Upper lobe of left lung (tissue), 6 donors: ENCODE measurements at regions not wholly inside any gene's neighbourhood (a gene's known extent, or its start where the extent isn't known, plus 50 kb on each side); places are given as distances from the start of the nearest gene placed in this dataset.

ENCODE experiments used
- ATAC-seq, 2 donors: fragments of 200-7000 bp; cut with Tn5 transposase; one replicate each; pipeline ENCODE4 v1.9.1; 2022; ENCODE audit warnings: mild to moderate bottlenecking in 2 of 2, moderate library complexity in 2 of 2; ENCODE audit not compliant: low FRiP score in 2 of 2
- DNase-seq, 2 donors: peaks; one replicate each; pipeline ENCODE4 v3.0.0-alpha.2; 2019 to 2020
- H3K27ac ChIP-seq, 4 donors: fragments of 200-600 bp; sonication (generic); one replicate each; pipeline ENCODE4 v1.5.1; 2016 to 2019
- H3K27me3 ChIP-seq, 4 donors: fragments of 200-600 bp; sonication (generic); one replicate each; pipeline ENCODE4 v1.5.1; 2017 to 2019
- H3K36me3 ChIP-seq, 4 donors: fragments of 200-600 bp; sonication (generic); one replicate each; pipeline ENCODE4 v1.5.1; 2016 to 2019
- H3K4me1 ChIP-seq, 4 donors: fragments of 200-600 bp; sonication (generic); one replicate each; pipeline ENCODE4 v1.5.1; 2018 to 2019
- H3K4me3 ChIP-seq, 4 donors: fragments of 200-600 bp; sonication (generic); one replicate each; pipeline ENCODE4 v1.5.1; 2017 to 2019; ENCODE audit warnings: mild to moderate bottlenecking in 2 of 4, moderate library complexity in 1 of 4
- H3K9me3 ChIP-seq, 4 donors: fragments of 200-600 bp; sonication (generic); one replicate each; pipeline ENCODE4 v1.5.1; 2018 to 2019
- EP300 ChIP-seq, 4 donors: sonication (generic); formaldehyde crosslinking; IDR thresholded peaks; one replicate each; pipeline ENCODE4 v1.5.1; 2017; ENCODE audit warnings: antibody characterized with exemption in 4 of 4, control low read depth in 2 of 4
- POLR2A ChIP-seq, 4 donors: fragments of 450-650 bp; IDR thresholded peaks; one replicate each; pipeline ENCODE4 v1.5.1; 2016 to 2017; ENCODE audit warnings: antibody characterized with exemption in 4 of 4, mild to moderate bottlenecking in 2 of 4
- POLR2AphosphoS5 ChIP-seq, 2 donors: sonication (generic); formaldehyde crosslinking; IDR thresholded peaks; one replicate each; pipeline ENCODE4 v1.5.1; 2017; ENCODE audit warnings: antibody characterized with exemption in 2 of 2
- WGBS, 2 donors: methylation state at CpG; one replicate each; pipeline ENCODE4 v1.1.5; 2017 to 2018; 5-methylcytosine and 5-hydroxymethylcytosine counted together
- TF ChIP-seq, protein P1 (sequence below), 6 experiments: fragments of 450-650 bp in 4 of 6; fragments of 200-600 bp in 2 of 6; sonication (generic) in 2 of 6; IDR thresholded peaks; one replicate each; pipeline ENCODE4 v1.5.1; 2016 to 2019; ENCODE audit warnings: antibody characterized with exemption in 6 of 6
- donor health status: DM: no; HTN: no; CAD: no; lungs with moderate emphysema.
- donor health status: DM: no; HTN: yes; CAD: no; lungs with severe emphysema.

DNA sequence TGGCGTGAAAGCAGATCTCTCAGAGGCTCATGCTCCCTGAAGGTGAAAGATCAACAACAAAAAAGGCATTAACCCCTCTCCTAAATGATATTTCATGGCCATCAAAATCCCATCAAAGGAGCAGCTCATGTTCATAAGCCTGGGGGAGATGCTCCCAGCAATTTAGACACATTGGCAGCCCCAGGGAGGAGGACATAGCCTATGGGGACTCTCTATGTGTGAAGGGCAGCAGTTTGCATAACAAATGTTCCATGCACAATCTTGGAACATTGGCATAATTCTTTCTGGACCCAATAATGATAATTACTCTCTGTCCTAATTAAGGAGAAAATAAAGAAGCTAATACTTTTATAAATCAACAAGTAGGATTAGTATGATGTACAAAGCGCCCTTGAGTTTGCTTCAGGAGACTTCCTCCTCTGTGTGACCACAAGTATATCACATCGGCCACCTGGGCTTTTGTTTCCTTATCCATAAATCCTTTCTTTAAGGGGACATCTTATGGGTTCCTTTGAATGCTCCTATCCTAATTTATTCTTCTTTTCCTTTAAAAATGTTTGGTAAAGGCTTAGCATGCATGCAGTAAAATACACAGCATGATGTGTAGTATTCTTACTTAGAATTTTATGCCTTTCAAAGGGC is 161.9 kb upstream of the PLEKHG7 start:
- H3K9me3 ChIP-seq: no peaks in the 10 kb centered on the region
- DNase-seq (no peak), ATAC-seq (no peak)
- peaks cover 23 to 28% (median 25%) of the 10 kb centered on the region in 4 donors for H3K4me1 ChIP-seq
- H3K36me3 ChIP-seq: no peaks in the 10 kb centered on the region
- H3K27ac ChIP-seq: peak overlapping the region in 1 of 4 donors; percentile 9
- H3K4me3 ChIP-seq: no peak overlapping the region
- no peaks in the 10 kb centered on the region for H3K27me3 ChIP-seq
- no peak for TF ChIP-seq POLR2A (IDR thresholded peaks at IDR 0.05)
- TF ChIP-seq, protein P1, sequence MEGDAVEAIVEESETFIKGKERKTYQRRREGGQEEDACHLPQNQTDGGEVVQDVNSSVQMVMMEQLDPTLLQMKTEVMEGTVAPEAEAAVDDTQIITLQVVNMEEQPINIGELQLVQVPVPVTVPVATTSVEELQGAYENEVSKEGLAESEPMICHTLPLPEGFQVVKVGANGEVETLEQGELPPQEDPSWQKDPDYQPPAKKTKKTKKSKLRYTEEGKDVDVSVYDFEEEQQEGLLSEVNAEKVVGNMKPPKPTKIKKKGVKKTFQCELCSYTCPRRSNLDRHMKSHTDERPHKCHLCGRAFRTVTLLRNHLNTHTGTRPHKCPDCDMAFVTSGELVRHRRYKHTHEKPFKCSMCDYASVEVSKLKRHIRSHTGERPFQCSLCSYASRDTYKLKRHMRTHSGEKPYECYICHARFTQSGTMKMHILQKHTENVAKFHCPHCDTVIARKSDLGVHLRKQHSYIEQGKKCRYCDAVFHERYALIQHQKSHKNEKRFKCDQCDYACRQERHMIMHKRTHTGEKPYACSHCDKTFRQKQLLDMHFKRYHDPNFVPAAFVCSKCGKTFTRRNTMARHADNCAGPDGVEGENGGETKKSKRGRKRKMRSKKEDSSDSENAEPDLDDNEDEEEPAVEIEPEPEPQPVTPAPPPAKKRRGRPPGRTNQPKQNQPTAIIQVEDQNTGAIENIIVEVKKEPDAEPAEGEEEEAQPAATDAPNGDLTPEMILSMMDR (IDR thresholded peaks at IDR 0.05): no peak
- 75 to 82% methylated on average over 3 of the region's 3 CpGs for WGBS, 2 donors

GRCh38 chr12:92539976-92540781 is 162.6 kb upstream of the PLEKHG7 start:
- peak in 1 of 2 donors; percentile 15 for DNase-seq
- TF ChIP-seq, protein P1 (IDR thresholded peaks at IDR 0.05): no peak
- TF ChIP-seq POLR2AphosphoS5 (IDR thresholded peaks at IDR 0.05): no peak
- no peak for TF ChIP-seq POLR2A (IDR thresholded peaks at IDR 0.05)
- TF ChIP-seq EP300 (IDR thresholded peaks at IDR 0.05): no peak
- no peak overlapping the region for H3K4me3 ChIP-seq
- peak in 1 of 2 donors; percentile 15 for ATAC-seq
- 71 to 73% methylated on average over 12 of the region's 12 CpGs for WGBS, 2 donors
- H3K36me3 ChIP-seq: no peaks in the 10 kb centered on the region
- H3K4me1 ChIP-seq: peaks cover 23 to 28% (median 25%) of the 10 kb centered on the region in 4 donors
- no peaks in the 10 kb centered on the region for H3K27me3 ChIP-seq
- no peaks in the 10 kb centered on the region for H3K9me3 ChIP-seq
- H3K27ac ChIP-seq: peak overlapping the region in 2 of 4 donors; percentile 2 to 9

DNA sequence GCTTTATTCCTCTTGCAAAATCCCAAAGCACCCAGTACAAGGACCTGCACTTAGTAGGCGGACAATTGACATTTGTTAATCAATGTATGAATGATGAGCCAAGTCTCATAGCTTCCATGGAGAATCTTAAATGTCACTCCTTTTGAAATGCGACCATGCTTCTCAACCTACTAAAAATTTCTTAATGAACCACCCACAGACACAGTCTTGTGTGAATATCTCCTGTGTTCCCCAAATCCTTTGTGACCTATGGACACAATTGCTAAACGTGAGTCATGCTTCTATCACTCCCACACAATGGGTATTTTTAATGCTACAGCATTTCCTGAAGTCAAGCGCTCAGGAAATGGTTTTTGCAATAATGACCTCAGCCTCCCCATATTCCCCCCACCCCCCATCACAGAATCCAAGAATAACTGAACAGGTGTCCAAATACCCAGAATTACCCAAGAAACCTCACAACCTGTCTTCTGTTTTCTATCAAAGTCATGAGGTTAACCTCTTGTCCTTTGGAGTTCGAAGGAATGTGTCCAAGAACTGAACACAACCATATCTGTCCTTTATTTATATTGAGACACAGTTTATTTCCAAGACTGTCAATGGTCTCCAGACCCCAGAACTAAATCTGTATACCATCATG is 163.6 kb upstream of the PLEKHG7 start:
- ATAC-seq (peak in 1 of 2 donors; percentile 74), DNase-seq (no peak)
- 35 to 51% methylated on average over 5 of the region's 5 CpGs for WGBS, 2 donors
- H3K9me3 ChIP-seq: no peaks in the 10 kb centered on the region
- no peak overlapping the region for H3K4me3 ChIP-seq
- peak overlapping the region in 1 of 4 donors; percentile 39 for H3K27ac ChIP-seq
- H3K36me3 ChIP-seq: no peaks in the 10 kb centered on the region
- peaks cover 23 to 28% (median 25%) of the 10 kb centered on the region in 4 donors for H3K4me1 ChIP-seq
- TF ChIP-seq POLR2A (IDR thresholded peaks at IDR 0.05): peak in 1 of 4 donors; percentile 18
- peak in 1 of 4 donors; percentile 80 for TF ChIP-seq EP300 (IDR thresholded peaks at IDR 0.05)
- peak in 1 of 2 donors; percentile 75 for TF ChIP-seq POLR2AphosphoS5 (IDR thresholded peaks at IDR 0.05)
- TF ChIP-seq, protein P1 (IDR thresholded peaks at IDR 0.05): no peak
- no peaks in the 10 kb centered on the region for H3K27me3 ChIP-seq

DNA sequence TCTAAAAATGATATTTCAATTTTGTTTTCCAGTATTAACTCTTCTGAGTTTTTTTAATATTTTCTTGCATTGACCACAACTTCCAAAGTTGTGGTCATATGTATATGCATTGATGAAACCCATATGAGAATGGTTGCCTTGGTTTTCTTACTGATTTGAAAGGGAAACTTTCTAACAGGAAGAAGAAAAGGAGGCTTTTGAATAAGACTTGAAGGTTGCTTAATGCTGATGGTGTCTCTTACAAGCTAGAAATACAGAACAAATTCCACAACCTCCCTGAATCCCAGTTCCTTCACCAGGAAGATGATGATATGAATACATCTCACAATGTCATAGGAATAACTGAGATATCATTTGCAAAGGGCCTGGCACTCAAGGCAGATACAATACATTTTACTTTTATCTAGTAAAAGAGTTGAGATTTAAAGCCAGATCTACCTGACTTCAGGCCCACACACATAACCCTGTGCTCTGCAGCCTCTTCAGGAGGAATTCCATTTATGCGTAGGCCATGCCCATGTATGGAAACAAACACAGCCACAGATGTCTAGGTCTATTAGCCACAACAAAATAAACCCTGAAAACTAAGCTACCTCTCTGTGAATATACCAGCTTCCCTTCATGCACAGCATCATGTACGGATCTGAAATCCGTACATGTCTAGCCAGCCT is 165.4 kb upstream of the PLEKHG7 start:
- H3K9me3 ChIP-seq: no peaks in the 10 kb centered on the region

More for the DNA sequence above, 165.4 kb upstream of the PLEKHG7 start:
- H3K36me3 ChIP-seq: no peaks in the 10 kb centered on the region
- no peak for ATAC-seq
- peaks cover 9 to 14% (median 12%) of the 10 kb centered on the region in 4 donors for H3K4me1 ChIP-seq
- WGBS, 2 donors: 91 to 98% methylated on average over 3 of the region's 3 CpGs
- H3K4me3 ChIP-seq: no peak overlapping the region
- no peak overlapping the region for H3K27ac ChIP-seq
- TF ChIP-seq POLR2AphosphoS5 (IDR thresholded peaks at IDR 0.05): no peak
- no peak for TF ChIP-seq EP300 (IDR thresholded peaks at IDR 0.05)
- TF ChIP-seq, protein P1 (IDR thresholded peaks at IDR 0.05): no peak
- TF ChIP-seq POLR2A (IDR thresholded peaks at IDR 0.05): no peak
- H3K27me3 ChIP-seq: no peaks in the 10 kb centered on the region
- DNase-seq: no peak
